Renal cortex interstitium (tissue), 11 donors: ENCODE measurements at regions not wholly inside any gene's neighbourhood (a gene's known extent, or its start where the extent isn't known, plus 50 kb on each side); places are given as distances from the start of the nearest gene placed in this dataset.

Experiments
- DNase-seq, 11 donors: peaks; one replicate each; pipeline ENCODE4 v3.0.0-alpha.2; 2013; ENCODE audit warnings: low read depth in 9 of 11, low spot score in 4 of 11; ENCODE audit errors: extremely low read depth in 1 of 11

- peak in 2 of 11 donors; percentile 9 to 28 for DNase-seq
These were observed 141.9 kb upstream of the CCDC54 start for GRCh38 chr3:107235193-107235927.

DNA sequence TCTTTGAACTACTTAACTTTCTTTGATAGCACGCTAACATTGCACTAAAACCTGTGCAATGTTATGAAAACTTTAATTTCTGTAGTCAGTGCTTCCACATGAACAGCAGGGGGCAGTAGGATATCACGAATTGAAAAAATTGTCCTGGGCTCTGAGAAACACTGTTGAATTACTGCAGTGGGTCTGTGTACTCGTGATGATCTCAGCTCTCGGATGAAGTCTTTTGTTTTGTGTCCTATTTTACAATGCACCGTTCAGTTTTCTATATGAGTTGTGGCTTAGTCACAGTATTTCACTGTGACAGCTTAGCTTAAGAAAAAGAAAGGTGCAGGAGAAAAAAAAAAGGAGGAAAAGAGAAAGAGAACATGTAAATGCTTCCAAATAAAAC lies 141.3 kb upstream of the CCDC54 start:
- DNase-seq: peak; percentile 66 to 89 (median 79)

GRCh38 chr3:107236655-107237337 lies 140.4 kb upstream of the CCDC54 start:
- DNase-seq: no peak

DNA sequence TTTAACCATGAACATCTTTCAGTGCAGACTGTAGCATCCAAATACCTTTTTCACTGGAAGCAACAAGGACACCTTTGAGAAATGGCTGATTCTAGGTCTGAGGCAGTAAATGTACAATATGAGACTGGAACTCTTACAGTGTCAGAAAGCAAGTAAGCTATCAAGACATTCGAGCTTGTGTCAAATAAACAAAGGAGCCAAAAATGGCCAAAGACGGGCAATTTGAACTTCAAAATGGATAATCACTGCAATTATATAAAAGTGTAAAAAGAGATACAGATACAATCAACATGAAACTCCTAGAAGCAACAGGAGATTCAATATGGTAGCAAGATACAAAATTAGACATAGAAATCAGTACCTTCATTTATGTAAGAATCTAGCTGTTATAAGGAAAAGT lies 138.5 kb upstream of the CCDC54 start:
- DNase-seq: no peak

GRCh38 chr3:107239703-107240102 lies 137.5 kb upstream of the CCDC54 start:
- DNase-seq: no peak

DNA sequence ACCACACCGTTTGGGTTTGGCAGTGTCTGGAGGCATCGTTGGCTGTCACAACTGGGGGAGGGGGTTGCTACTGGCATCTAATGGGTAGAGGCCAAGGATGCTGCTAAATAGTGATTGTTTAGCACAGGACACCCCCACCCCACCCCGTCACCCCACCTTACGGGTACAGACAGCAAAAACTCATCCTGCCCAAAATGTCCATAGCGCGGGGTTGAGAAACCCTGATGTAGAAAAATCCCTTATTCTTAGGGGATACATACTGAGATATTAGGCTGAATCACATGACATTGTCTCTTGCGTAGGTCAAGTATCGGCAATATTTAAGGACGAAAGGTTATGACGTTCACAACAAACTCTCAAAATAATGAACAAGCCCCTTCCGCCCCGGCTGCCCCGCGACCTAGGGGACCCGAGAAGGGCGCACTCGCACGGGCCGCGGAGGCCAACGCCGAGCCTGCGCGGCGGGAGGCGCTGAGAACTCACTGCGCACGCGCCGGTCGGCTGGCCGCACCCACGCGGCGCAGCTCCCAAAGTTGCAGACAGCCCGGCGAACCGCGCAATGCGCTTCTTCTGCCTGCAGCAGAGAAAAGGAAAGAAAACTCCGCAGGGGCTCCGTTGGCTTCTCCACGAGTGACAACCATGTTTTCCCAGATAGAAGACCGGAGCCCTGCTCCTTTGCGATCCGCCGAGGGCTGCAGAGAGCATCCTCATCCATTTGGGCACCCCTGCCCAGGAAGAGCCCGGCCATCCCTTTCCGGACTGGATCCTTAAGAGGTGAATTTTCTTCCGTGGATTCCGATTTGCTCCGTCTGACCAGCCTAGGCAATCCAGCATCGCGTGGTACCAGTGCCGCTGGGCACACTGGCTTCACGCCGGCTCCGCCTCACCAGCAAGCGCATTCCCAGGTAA lies 136.8 kb upstream of the CCDC54 start:
- DNase-seq: peak; percentile 50 to 73 (median 63)

- peak in 1 of 11 donors; percentile 30 for DNase-seq
These were observed 136.0 kb upstream of the CCDC54 start for GRCh38 chr3:107241217-107241616.

DNA sequence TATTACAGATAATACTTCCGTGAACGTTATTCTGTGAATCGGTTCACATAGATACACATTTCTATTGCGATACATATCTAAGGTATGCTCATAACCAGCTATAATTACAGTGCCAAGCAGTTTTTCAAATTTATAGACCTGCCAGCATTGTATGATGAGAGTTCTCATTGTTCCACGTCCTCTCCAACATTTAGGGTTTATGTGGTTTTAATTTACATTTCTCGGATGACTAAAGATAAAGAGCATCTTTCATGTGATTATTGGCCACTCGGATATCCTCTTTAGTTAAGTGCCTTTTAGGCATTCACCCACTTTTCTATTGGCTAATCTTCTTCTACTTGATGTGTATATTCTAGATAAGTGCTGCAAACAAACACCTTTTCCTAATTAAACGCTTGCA lies 134.7 kb upstream of the CCDC54 start:
- no peak for DNase-seq

GRCh38 chr3:107247116-107247515 lies 130.1 kb upstream of the CCDC54 start:
- no peak for DNase-seq

- no peak for DNase-seq
These were observed 128.1 kb upstream of the CCDC54 start for GRCh38 chr3:107249132-107249531.

DNA sequence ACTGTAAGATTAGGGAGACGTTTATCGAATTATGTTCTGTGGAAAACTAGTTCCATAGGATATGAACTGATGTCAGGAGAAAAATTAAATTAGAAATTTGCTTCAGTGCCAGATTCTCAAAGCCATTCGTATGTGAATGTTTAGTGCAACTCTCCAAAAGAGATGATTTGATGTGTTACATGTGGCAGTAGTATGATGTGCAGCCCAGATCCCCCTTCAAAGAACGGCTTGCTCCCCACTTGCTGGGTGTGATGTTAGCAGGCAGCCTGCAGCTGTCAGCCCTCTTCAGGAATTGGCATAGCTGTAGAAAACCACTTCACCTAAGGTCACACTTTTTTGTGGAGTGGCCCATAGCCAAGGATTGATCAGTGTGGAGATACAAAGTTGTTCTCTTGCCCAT lies 127.0 kb upstream of the CCDC54 start:
- DNase-seq: no peak

GRCh38 chr3:107251819-107252218 lies 125.4 kb upstream of the CCDC54 start:
- no peak for DNase-seq

- DNase-seq: no peak
These were observed 120.3 kb upstream of the CCDC54 start for GRCh38 chr3:107256963-107257362.

- no peak for DNase-seq
These were observed 118.9 kb upstream of the CCDC54 start for GRCh38 chr3:107258300-107258699.

- DNase-seq: no peak
These were observed 117.0 kb upstream of the CCDC54 start for GRCh38 chr3:107260207-107260606.

DNA sequence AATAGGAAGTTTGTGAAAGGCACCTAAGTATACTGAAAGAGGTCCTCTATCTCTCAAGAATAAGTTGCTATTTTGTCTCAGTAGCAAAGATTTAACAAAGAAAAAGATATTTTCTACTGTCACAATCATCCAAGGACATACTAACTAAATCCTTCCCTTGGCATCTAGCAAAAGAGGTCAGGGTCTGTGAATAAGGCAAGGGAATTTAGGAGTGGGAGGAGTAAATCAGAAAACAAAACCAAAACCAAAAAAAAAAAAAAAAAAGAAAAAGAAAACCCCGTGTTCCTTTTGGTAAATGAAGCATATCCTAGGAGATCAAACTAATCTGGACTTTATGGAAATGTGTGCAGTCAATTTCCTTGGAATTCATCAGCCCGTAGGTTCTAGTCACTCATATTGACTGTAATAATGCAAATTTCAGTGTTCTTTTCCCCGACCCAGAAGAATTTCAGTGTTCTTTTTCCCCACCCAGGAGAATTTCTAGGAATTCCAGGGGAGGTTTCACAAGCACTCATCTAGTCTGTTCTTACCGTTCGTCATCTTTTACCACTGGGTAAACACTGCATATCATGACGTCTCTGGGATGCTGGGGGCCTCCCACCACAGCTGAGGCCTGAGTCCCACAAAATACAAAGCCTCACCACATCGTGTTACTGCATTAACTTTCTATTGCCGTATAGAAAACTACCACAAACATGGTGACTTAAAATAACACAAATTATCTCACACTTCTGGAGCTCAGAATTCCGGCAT lies 113.8 kb upstream of the CCDC54 start:
- DNase-seq: no peak

DNA sequence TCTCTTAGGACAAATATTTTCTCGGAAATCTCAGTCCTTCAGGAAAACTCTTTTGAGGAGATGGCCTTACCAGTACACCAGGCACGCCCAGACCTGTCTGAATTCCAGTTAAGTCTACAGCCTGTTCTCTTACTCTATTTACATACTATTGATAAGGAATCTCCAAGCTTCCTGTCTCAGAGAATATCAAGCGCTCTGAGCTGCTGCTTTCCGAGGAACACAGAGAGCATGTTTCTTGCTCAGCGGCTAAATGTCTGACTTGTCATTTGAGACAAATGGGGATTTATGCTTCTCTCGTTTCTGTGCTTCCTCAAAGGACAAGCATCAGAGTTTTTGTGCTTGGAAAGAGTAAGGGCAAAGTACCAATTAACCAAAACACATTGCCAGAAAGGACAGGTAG lies 112.4 kb upstream of the CCDC54 start:
- DNase-seq: no peak

- no peak for DNase-seq
These were observed 111.7 kb upstream of the CCDC54 start for GRCh38 chr3:107265526-107265925.

DNA sequence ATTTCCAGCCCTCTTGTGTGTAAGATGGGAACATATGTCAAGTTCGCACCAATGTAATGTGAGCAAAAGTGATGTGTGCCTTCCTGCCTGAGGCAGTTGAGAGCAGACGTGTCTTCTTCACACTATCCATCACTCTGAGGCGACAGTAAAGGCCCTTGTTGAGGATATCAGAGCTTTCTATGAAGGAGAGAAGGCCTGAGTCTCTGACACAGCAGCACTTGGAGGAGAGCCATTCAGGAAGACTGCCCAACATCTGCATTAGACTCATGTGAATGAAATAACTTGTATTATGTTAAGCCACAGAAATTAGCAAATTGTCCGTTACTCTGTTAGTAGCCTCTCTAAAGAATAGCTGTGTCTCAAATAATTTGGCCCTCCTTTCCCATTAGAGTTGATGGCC lies 108.8 kb upstream of the CCDC54 start:
- DNase-seq: no peak
